ENCODE measurements at regions not wholly inside any gene's neighbourhood (a gene's known extent, or its start where the extent isn't known, plus 50 kb on each side); places are given as distances from the start of the nearest gene placed in this dataset.

DNA sequence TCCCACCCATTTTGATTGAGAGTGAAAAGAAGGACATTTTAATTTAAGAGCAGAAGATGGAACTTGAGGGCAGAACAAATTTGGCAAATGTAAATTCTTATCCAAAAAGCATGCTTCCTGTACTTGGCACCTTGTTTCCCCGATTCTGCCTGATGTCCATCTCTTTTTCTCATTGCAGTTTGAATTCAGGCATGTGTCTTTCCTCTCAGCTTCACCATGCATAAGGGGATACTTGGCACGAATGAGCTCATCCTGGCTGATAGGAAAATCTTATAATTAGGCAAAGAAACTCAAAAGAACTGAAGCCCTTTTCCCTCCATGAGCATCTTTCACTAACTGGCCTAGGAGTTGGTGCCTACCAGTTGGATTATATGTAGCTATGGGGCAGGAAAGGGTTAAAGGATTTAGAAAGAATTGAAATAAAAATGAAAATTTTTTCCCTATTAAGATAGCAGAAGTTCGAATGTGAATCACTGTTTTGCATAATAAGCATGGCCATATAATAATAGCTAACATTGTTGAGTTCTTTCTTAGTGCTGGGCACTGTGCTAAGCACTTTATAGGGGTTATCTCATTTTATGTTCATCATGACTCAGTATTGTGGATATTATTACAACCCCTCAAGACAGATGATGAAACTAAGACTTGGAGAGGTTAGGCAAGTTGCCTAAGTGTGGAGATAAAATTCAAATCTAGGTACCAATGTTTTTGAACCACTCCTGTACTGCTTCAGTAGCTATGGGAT, 386.6 kb downstream of the KCNRG start:
- intact Hi-C loops (cut with micrococcal nuclease), result no loop called here
- Mint-ChIP-seq H3K27me3 (no peaks in the 10 kb centered on the region), H3K4me1 (peaks cover 4% of the 10 kb centered on the region), H3K4me3 (no peak overlapping the region), H3K27ac (no peak overlapping the region), H3K9me3 (ENCODE audit: insufficient read depth) (no peaks in the 10 kb centered on the region)
- H3K9ac ChIP-seq (ENCODE audit: low read length), result no peak overlapping the region
- CTCF ChIA-PET, result interaction anchor here (1.1 kb wide), 1 partner anchor 317 kb away, joined by 3 read pairs; no protein-coding TSS in a partner anchor
- H3K79me2 ChIP-seq (ENCODE audit: control insufficient read depth, insufficient read depth, low read length), result no peaks in the 10 kb centered on the region
- H2AFZ ChIP-seq (ENCODE audit: insufficient read depth, low read depth, low read length, poor library complexity, severe bottlenecking), result no peak overlapping the region
- no peaks in the 10 kb centered on the region for H3K36me3 ChIP-seq (replicated peaks in 1 of 2; ENCODE audit: control extremely low read depth in 1 of 2, control insufficient read depth in 1 of 2, extremely low read depth in 1 of 2, insufficient read depth in 2 of 2, low read length in 1 of 2)
- TF ChIP-seq, protein P1, sequence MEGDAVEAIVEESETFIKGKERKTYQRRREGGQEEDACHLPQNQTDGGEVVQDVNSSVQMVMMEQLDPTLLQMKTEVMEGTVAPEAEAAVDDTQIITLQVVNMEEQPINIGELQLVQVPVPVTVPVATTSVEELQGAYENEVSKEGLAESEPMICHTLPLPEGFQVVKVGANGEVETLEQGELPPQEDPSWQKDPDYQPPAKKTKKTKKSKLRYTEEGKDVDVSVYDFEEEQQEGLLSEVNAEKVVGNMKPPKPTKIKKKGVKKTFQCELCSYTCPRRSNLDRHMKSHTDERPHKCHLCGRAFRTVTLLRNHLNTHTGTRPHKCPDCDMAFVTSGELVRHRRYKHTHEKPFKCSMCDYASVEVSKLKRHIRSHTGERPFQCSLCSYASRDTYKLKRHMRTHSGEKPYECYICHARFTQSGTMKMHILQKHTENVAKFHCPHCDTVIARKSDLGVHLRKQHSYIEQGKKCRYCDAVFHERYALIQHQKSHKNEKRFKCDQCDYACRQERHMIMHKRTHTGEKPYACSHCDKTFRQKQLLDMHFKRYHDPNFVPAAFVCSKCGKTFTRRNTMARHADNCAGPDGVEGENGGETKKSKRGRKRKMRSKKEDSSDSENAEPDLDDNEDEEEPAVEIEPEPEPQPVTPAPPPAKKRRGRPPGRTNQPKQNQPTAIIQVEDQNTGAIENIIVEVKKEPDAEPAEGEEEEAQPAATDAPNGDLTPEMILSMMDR (IDR thresholded peaks at IDR 0.05), result no peak
- 75% methylated on average over 1 of the region's 3 CpGs for WGBS (ENCODE audit: insufficient coverage)
- no peak for ATAC-seq (ENCODE audit: low read depth)
- H4K20me1 ChIP-seq (ENCODE audit: control insufficient read depth, insufficient read depth, low read length, poor library complexity, severe bottlenecking), result no peaks in the 10 kb centered on the region
- no peak overlapping the region for H3K4me2 ChIP-seq (replicated peaks; ENCODE audit: low read depth, low read length, poor library complexity, severe bottlenecking)
- no peaks in the 10 kb centered on the region for H3K27me3 ChIP-seq (replicated peaks in 1 of 4; ENCODE audit: control extremely low read depth in 1 of 4, control insufficient read depth in 3 of 4, insufficient read depth in 4 of 4, low read length in 3 of 4)
- H3K9me3 ChIP-seq (ENCODE audit: control extremely low read depth in 1 of 3, control insufficient read depth in 2 of 3, insufficient read depth in 1 of 3, low read length in 2 of 3), result no peaks in the 10 kb centered on the region
- POLR2A ChIA-PET, result no interaction called here
- H3K4me3 ChIP-seq (ENCODE audit: control extremely low read depth in 1 of 5, extremely low read depth in 1 of 5, insufficient read depth in 1 of 5, low read depth in 2 of 5, low read length in 4 of 5), result no peak overlapping the region
- DNase-seq, result no peak
- H3K27ac ChIP-seq (ENCODE audit: low read length in 2 of 2), result no peak overlapping the region
- no peaks in the 10 kb centered on the region for H3K4me1 ChIP-seq (ENCODE audit: control insufficient read depth in 2 of 2, insufficient read depth in 2 of 2, low read length in 2 of 2)

DNA sequence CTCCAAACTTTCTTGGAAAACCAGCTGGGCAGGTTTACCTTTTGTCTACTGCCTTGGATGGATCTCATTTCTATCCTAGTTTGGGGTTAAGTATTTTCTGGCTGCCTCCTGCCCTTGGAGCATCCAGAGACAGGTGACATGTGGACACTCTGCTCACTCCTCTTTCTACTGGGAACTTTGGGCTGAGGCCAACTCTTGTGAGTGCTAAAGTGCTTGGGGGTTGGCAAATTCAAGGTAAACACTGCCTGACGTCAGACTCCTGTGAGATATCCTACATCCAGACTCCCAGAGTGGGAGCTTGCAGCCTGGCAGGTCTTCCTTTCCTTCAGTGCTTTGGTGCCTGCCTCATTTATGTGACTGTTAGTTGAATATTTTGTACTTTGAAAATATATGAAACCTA, 388.1 kb downstream of the KCNRG start:
- no CpG with 5 or more reads among the region's 1 CpG for WGBS (ENCODE audit: insufficient coverage)
- no peak for TF ChIP-seq EZH2 (IDR thresholded peaks at IDR 0.05; ENCODE audit: borderline replicate concordance, insufficient read depth, low read depth, low read length, poor library complexity, severe bottlenecking)
- TF ChIP-seq, protein P1 (IDR thresholded peaks at IDR 0.05), result no peak
- Histone ChIP-seq H3K27ac (ENCODE audit: low read length in 2 of 2) (no peak overlapping the region), H3K79me2 (ENCODE audit: control insufficient read depth, insufficient read depth, low read length) (no peaks in the 10 kb centered on the region), H4K20me1 (ENCODE audit: control insufficient read depth, insufficient read depth, low read length, poor library complexity, severe bottlenecking) (no peaks in the 10 kb centered on the region), H3K4me1 (ENCODE audit: control insufficient read depth in 2 of 2, insufficient read depth in 2 of 2, low read length in 2 of 2) (no peaks in the 10 kb centered on the region), H3K4me2 (replicated peaks; ENCODE audit: low read depth, low read length, poor library complexity, severe bottlenecking) (no peak overlapping the region), H3K27me3 (replicated peaks in 1 of 4; ENCODE audit: control extremely low read depth in 1 of 4, control insufficient read depth in 3 of 4, insufficient read depth in 4 of 4, low read length in 3 of 4) (no peaks in the 10 kb centered on the region), H3K9ac (ENCODE audit: low read length) (no peak overlapping the region), H2AFZ (ENCODE audit: insufficient read depth, low read depth, low read length, poor library complexity, severe bottlenecking) (no peak overlapping the region), H3K36me3 (replicated peaks in 1 of 2; ENCODE audit: control extremely low read depth in 1 of 2, control insufficient read depth in 1 of 2, extremely low read depth in 1 of 2, insufficient read depth in 2 of 2, low read length in 1 of 2) (no peaks in the 10 kb centered on the region), H3K4me3 (ENCODE audit: control extremely low read depth in 1 of 5, extremely low read depth in 1 of 5, insufficient read depth in 1 of 5, low read depth in 2 of 5, low read length in 4 of 5) (no peak overlapping the region), H3K9me3 (ENCODE audit: control extremely low read depth in 1 of 3, control insufficient read depth in 2 of 3, insufficient read depth in 1 of 3, low read length in 2 of 3) (no peaks in the 10 kb centered on the region)
- no peak for DNase-seq
- Mint-ChIP-seq H3K9me3 (ENCODE audit: insufficient read depth) (no peaks in the 10 kb centered on the region), H3K27ac (no peak overlapping the region), H3K4me1 (peaks cover 6% of the 10 kb centered on the region), H3K4me3 (no peak overlapping the region), H3K27me3 (no peaks in the 10 kb centered on the region)
- POLR2A ChIA-PET, result no interaction called here
- CTCF ChIA-PET, result interaction anchor here (1.0 kb wide), 1 partner anchor 397 kb away, joined by 3 read pairs; no protein-coding TSS in a partner anchor
- no peak for ATAC-seq (ENCODE audit: low read depth)
- intact Hi-C loops (cut with micrococcal nuclease), result no loop called here
